ENCODE measurements at regions not wholly inside any gene's neighbourhood (a gene's known extent, or its start where the extent isn't known, plus 50 kb on each side); places are given as distances from the start of the nearest gene placed in this dataset.
"Not testable (repeated sequence)": the region's sequence is repeated elsewhere in the genome, so short reads cannot be mapped to it uniquely, and the experiment has no call there.

GRCh38 chr6:125574604-125575003 lies 174.8 kb upstream of the HEY2 start:
- no peaks in the 10 kb centered on the region for H3K9me2 ChIP-seq (replicated peaks; ENCODE audit: insufficient read depth, low read length)

GRCh38 chr6:125577124-125577662 lies 172.2 kb upstream of the HEY2 start:
- DNase-seq = no peak
- Histone ChIP-seq H3K9ac (ENCODE audit: low read length) (no peak overlapping the region), H3K4me1 (ENCODE audit: low read length) (no peaks in the 10 kb centered on the region), H3K36me3 (ENCODE audit: insufficient read depth, low read length) (no peaks in the 10 kb centered on the region), H3K4me3 (ENCODE audit: low read length) (no peak overlapping the region), H3K4me2 (ENCODE audit: low read depth, low read length, poor library complexity, severe bottlenecking) (no peak overlapping the region), H4K20me1 (ENCODE audit: insufficient read depth, low read depth, low read length) (no peaks in the 10 kb centered on the region), H3K9me2 (replicated peaks; ENCODE audit: insufficient read depth, low read length) (no peaks in the 10 kb centered on the region), H2AFZ (ENCODE audit: low read length) (no peak overlapping the region), H3K9me3 (ENCODE audit: low read length) (no peaks in the 10 kb centered on the region), H3K79me2 (ENCODE audit: low read length) (no peaks in the 10 kb centered on the region), H3K27me3 (ENCODE audit: low read length) (no peaks in the 10 kb centered on the region), H3K27ac (ENCODE audit: low read length) (no peak overlapping the region)

More at GRCh38 chr6:125574604-125575003, 174.8 kb upstream of the HEY2 start:
- Histone ChIP-seq H2AFZ (ENCODE audit: low read length) (no peak overlapping the region), H3K4me2 (ENCODE audit: low read depth, low read length, poor library complexity, severe bottlenecking) (no peak overlapping the region), H3K9ac (ENCODE audit: low read length) (no peak overlapping the region), H3K9me3 (ENCODE audit: low read length) (no peaks in the 10 kb centered on the region), H3K36me3 (ENCODE audit: insufficient read depth, low read length) (no peaks in the 10 kb centered on the region), H4K20me1 (ENCODE audit: insufficient read depth, low read depth, low read length) (no peaks in the 10 kb centered on the region), H3K4me3 (ENCODE audit: low read length) (no peak overlapping the region), H3K79me2 (ENCODE audit: low read length) (no peaks in the 10 kb centered on the region), H3K27ac (ENCODE audit: low read length) (no peak overlapping the region), H3K27me3 (ENCODE audit: low read length) (no peaks in the 10 kb centered on the region), H3K4me1 (ENCODE audit: low read length) (peaks cover 11% of the 10 kb centered on the region)
- DNase-seq = no peak

GRCh38 chr6:125584468-125584939 lies 164.9 kb upstream of the HEY2 start:
- Histone ChIP-seq H3K36me3 (ENCODE audit: insufficient read depth, low read length) (no peaks in the 10 kb centered on the region), H3K4me3 (ENCODE audit: low read length) (no peak overlapping the region), H3K27me3 (ENCODE audit: low read length) (no peaks in the 10 kb centered on the region), H4K20me1 (ENCODE audit: insufficient read depth, low read depth, low read length) (no peaks in the 10 kb centered on the region), H3K4me1 (ENCODE audit: low read length) (peaks cover 3% of the 10 kb centered on the region; the same call in 1 of the 2 replicates), H3K9me3 (ENCODE audit: low read length) (no peaks in the 10 kb centered on the region), H2AFZ (ENCODE audit: low read length) (no peak overlapping the region), H3K4me2 (ENCODE audit: low read depth, low read length, poor library complexity, severe bottlenecking) (no peak overlapping the region), H3K9ac (ENCODE audit: low read length) (no peak overlapping the region), H3K9me2 (replicated peaks; ENCODE audit: insufficient read depth, low read length) (no peaks in the 10 kb centered on the region), H3K79me2 (ENCODE audit: low read length) (no peaks in the 10 kb centered on the region), H3K27ac (ENCODE audit: low read length) (no peak overlapping the region)
- no peak for DNase-seq

GRCh38 chr6:125585470-125585869 lies 164.0 kb upstream of the HEY2 start:
- H3K27me3 ChIP-seq (ENCODE audit: low read length) = no peaks in the 10 kb centered on the region

GRCh38 chr6:125586074-125586473 lies 163.4 kb upstream of the HEY2 start:
- no peak overlapping the region for H3K4me2 ChIP-seq (ENCODE audit: low read depth, low read length, poor library complexity, severe bottlenecking)
- H3K79me2 ChIP-seq (ENCODE audit: low read length) = no peaks in the 10 kb centered on the region
- H4K20me1 ChIP-seq (ENCODE audit: insufficient read depth, low read depth, low read length) = no peaks in the 10 kb centered on the region
- no peak overlapping the region for H3K4me3 ChIP-seq (ENCODE audit: low read length)
- H3K27ac ChIP-seq (ENCODE audit: low read length) = no peak overlapping the region
- H3K9me3 ChIP-seq (ENCODE audit: low read length) = no peaks in the 10 kb centered on the region
- no peaks in the 10 kb centered on the region for H3K27me3 ChIP-seq (ENCODE audit: low read length)
- no peak overlapping the region for H2AFZ ChIP-seq (ENCODE audit: low read length)
- H3K4me1 ChIP-seq (ENCODE audit: low read length) = peaks cover 3% of the 10 kb centered on the region; the same call in 1 of the 2 replicates
- H3K36me3 ChIP-seq (ENCODE audit: insufficient read depth, low read length) = no peaks in the 10 kb centered on the region
- no peak overlapping the region for H3K9ac ChIP-seq (ENCODE audit: low read length)
- H3K9me2 ChIP-seq (replicated peaks; ENCODE audit: insufficient read depth, low read length) = no peaks in the 10 kb centered on the region
- DNase-seq = no peak

More at GRCh38 chr6:125585470-125585869, 164.0 kb upstream of the HEY2 start:
- no peak for DNase-seq
- no peak overlapping the region for H2AFZ ChIP-seq (ENCODE audit: low read length)
- H3K4me1 ChIP-seq (ENCODE audit: low read length) = peaks cover 3% of the 10 kb centered on the region; the same call in 1 of the 2 replicates
- no peaks in the 10 kb centered on the region for H3K9me2 ChIP-seq (replicated peaks; ENCODE audit: insufficient read depth, low read length)
- no peak overlapping the region for H3K27ac ChIP-seq (ENCODE audit: low read length)
- no peaks in the 10 kb centered on the region for H4K20me1 ChIP-seq (ENCODE audit: insufficient read depth, low read depth, low read length)
- no peak overlapping the region for H3K4me2 ChIP-seq (ENCODE audit: low read depth, low read length, poor library complexity, severe bottlenecking)
- no peak overlapping the region for H3K9ac ChIP-seq (ENCODE audit: low read length)
- H3K36me3 ChIP-seq (ENCODE audit: insufficient read depth, low read length) = no peaks in the 10 kb centered on the region
- H3K4me3 ChIP-seq (ENCODE audit: low read length) = no peak overlapping the region
- H3K79me2 ChIP-seq (ENCODE audit: low read length) = no peaks in the 10 kb centered on the region
- H3K9me3 ChIP-seq (ENCODE audit: low read length) = no peaks in the 10 kb centered on the region

DNA sequence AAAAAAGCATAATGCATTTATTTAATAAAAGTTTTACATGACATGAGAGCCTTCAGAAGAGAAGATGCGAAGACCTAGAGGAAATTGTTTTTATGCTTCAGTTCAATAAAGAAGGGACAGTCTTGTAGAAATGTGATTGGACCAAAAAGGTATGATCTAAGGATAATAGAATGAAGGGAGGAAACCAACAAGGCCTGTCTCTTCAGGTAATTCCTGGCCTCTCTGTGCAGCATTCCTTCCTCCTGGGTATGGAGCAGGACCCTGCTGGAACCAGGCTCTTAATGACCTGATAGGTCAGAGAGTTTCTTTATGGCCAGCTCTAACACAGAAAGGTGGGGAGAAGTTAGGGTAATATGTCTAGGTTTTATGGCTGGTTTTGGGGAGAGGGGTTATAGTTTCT lies 162.8 kb upstream of the HEY2 start:
- Histone ChIP-seq H3K4me3 (ENCODE audit: low read length) (no peak overlapping the region), H4K20me1 (ENCODE audit: insufficient read depth, low read depth, low read length) (no peaks in the 10 kb centered on the region), H3K27me3 (ENCODE audit: low read length) (no peaks in the 10 kb centered on the region), H3K36me3 (ENCODE audit: insufficient read depth, low read length) (no peaks in the 10 kb centered on the region), H3K9ac (ENCODE audit: low read length) (no peak overlapping the region), H3K9me2 (replicated peaks; ENCODE audit: insufficient read depth, low read length) (no peaks in the 10 kb centered on the region), H3K79me2 (ENCODE audit: low read length) (no peaks in the 10 kb centered on the region), H3K9me3 (ENCODE audit: low read length) (no peaks in the 10 kb centered on the region), H2AFZ (ENCODE audit: low read length) (no peak overlapping the region), H3K27ac (ENCODE audit: low read length) (no peak overlapping the region), H3K4me2 (ENCODE audit: low read depth, low read length, poor library complexity, severe bottlenecking) (no peak overlapping the region), H3K4me1 (ENCODE audit: low read length) (peaks cover 3% of the 10 kb centered on the region; the same call in 1 of the 2 replicates)
- no peak for DNase-seq

DNA sequence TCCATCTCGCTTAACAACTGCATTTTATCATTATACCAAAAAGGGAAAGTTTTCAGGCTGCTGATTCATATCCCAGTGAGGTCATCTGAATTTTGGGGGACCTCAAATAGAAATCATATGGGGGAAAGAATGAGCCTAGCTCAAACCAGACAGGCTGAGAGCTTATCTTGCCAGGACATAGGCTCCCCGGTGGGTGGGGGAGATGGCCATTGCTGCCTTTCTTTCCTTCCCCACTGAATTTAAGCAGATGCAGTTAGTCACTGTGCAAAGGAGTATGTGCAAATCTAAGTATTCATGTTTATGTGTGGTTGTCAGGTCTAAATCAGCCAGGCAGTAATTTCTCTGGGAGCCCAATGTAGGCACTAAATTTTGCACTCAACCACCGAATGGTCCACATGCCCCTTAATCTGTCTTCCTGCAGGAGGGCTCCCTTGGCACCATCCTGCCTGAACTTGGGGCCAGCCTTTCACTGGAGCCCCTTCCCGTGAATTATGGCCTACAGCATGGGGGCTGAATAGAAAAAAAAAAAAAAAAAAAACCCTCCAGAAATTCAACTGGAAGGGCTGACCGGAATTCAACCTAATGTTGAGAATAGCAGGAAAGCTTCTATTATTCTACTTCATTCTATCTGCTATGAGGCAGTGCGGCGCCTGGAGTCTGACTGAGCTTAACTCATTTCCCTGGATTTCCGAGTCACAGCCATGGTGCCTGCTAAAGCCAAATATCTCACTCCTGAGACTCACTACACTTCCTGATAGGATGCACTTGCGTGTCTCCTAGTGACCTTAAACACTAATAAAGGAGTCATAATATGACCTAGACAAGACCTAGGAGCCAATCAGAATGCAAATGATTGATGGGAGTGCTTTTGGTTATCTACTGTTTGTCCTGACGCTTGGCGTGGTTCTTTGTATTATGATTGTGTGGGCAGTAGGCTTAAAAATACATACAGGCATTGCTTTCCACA lies 161.5 kb upstream of the HEY2 start:
- H3K4me3 ChIP-seq (ENCODE audit: low read length) = no peak overlapping the region
- peaks cover 3% of the 10 kb centered on the region; the same call in 1 of the 2 replicates for H3K4me1 ChIP-seq (ENCODE audit: low read length)
- H4K20me1 ChIP-seq (ENCODE audit: insufficient read depth, low read depth, low read length) = no peaks in the 10 kb centered on the region
- H3K27ac ChIP-seq (ENCODE audit: low read length) = no peak overlapping the region
- H3K36me3 ChIP-seq (ENCODE audit: insufficient read depth, low read length) = no peaks in the 10 kb centered on the region
- no peak overlapping the region for H3K4me2 ChIP-seq (ENCODE audit: low read depth, low read length, poor library complexity, severe bottlenecking)
- no peaks in the 10 kb centered on the region for H3K27me3 ChIP-seq (ENCODE audit: low read length)
- H3K79me2 ChIP-seq (ENCODE audit: low read length) = no peaks in the 10 kb centered on the region
- no peaks in the 10 kb centered on the region for H3K9me3 ChIP-seq (ENCODE audit: low read length)
- H3K9me2 ChIP-seq (replicated peaks; ENCODE audit: insufficient read depth, low read length) = no peaks in the 10 kb centered on the region
- DNase-seq = no peak
- no peak overlapping the region for H3K9ac ChIP-seq (ENCODE audit: low read length)
- no peak overlapping the region for H2AFZ ChIP-seq (ENCODE audit: low read length)

DNA sequence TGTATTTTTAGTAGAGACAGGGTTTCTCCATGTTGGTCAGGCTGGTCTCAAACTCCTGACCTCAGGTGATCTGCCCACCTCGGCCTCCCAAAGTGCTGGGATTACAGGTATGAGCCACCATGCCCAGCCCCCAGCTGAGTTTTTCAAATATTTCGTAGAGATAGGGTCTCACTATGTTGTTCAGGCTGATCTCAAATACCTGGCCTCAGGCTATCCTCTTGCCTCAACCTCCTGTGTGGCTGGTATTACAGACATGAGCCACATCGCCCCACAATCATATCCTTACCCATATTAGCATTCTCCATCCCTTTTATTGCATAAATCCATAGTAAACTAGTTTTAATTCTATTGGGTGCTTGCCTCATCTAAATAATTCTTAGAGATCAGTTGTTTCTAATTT lies 157.6 kb upstream of the HEY2 start:
- not testable (repeated sequence) for H3K79me2 ChIP-seq (ENCODE audit: low read length); H3K4me2 ChIP-seq (ENCODE audit: low read depth, low read length, poor library complexity, severe bottlenecking); H3K9me2 ChIP-seq (replicated peaks; ENCODE audit: insufficient read depth, low read length); DNase-seq; H3K9me3 ChIP-seq (ENCODE audit: low read length); H3K27me3 ChIP-seq (ENCODE audit: low read length); H3K4me3 ChIP-seq (ENCODE audit: low read length); H3K9ac ChIP-seq (ENCODE audit: low read length); H3K4me1 ChIP-seq (ENCODE audit: low read length); H3K27ac ChIP-seq (ENCODE audit: low read length); H4K20me1 ChIP-seq (ENCODE audit: insufficient read depth, low read depth, low read length); H2AFZ ChIP-seq (ENCODE audit: low read length); H3K36me3 ChIP-seq (ENCODE audit: insufficient read depth, low read length)

Data from Karpas-422 (cell line).